ENCODE measurements at regions not wholly inside any gene's neighbourhood (a gene's known extent, or its start where the extent isn't known, plus 50 kb on each side); places are given as distances from the start of the nearest gene placed in this dataset.
"Not testable (repeated sequence)": the region's sequence is repeated elsewhere in the genome, so short reads cannot be mapped to it uniquely, and the experiment has no call there.

- DNase-seq (ENCODE audit: low read depth), result no peak
Measured at GRCh38 chr1:229152311-229152710, 118.6 kb upstream of the RAB4A start.

- no peak for DNase-seq (ENCODE audit: low read depth)
Measured at GRCh38 chr1:229153955-229154548, 116.9 kb upstream of the RAB4A start.

- DNase-seq (ENCODE audit: low read depth), result no peak
Measured at GRCh38 chr1:229154811-229155210, 116.1 kb upstream of the RAB4A start.

- DNase-seq (ENCODE audit: low read depth), result no peak
Measured at GRCh38 chr1:229155472-229155871, 115.4 kb upstream of the RAB4A start.

GRCh38 chr1:229156872-229157271 lies 114.0 kb upstream of the RAB4A start:
- peak; percentile 19 for DNase-seq (ENCODE audit: low read depth)

GRCh38 chr1:229157480-229157879 lies 113.4 kb upstream of the RAB4A start:
- DNase-seq (ENCODE audit: low read depth), result no peak

- DNase-seq (ENCODE audit: low read depth), result no peak
Measured at GRCh38 chr1:229158341-229158921, 112.5 kb upstream of the RAB4A start.

- no peak for DNase-seq (ENCODE audit: low read depth)
Measured at GRCh38 chr1:229158927-229159326, 112.0 kb upstream of the RAB4A start.

- DNase-seq (ENCODE audit: low read depth), result no peak
Measured at GRCh38 chr1:229159668-229160544, 111.0 kb upstream of the RAB4A start.

GRCh38 chr1:229161740-229162139 lies 109.2 kb upstream of the RAB4A start:
- no peak for DNase-seq (ENCODE audit: low read depth)

- no peak for DNase-seq (ENCODE audit: low read depth)
Measured at GRCh38 chr1:229162825-229163515, 107.9 kb upstream of the RAB4A start.

- DNase-seq (ENCODE audit: low read depth), result no peak
Measured at GRCh38 chr1:229164348-229164747, 106.6 kb upstream of the RAB4A start.

- DNase-seq (ENCODE audit: low read depth), result peak; percentile 12
Measured at GRCh38 chr1:229164836-229165735, 105.8 kb upstream of the RAB4A start.

- DNase-seq (ENCODE audit: low read depth), result no peak
Measured at GRCh38 chr1:229167318-229167717, 103.6 kb upstream of the RAB4A start.

- DNase-seq (ENCODE audit: low read depth), result no peak
Measured at GRCh38 chr1:229169399-229169798, 101.5 kb upstream of the RAB4A start.

- no peak for DNase-seq (ENCODE audit: low read depth)
Measured at GRCh38 chr1:229170274-229170673, 100.6 kb upstream of the RAB4A start.

- DNase-seq (ENCODE audit: low read depth), result no peak
Measured at GRCh38 chr1:229170778-229171505, 100.0 kb upstream of the RAB4A start.

- DNase-seq (ENCODE audit: low read depth), result no peak
Measured at GRCh38 chr1:229171934-229172333, 99.0 kb upstream of the RAB4A start.

GRCh38 chr1:229173491-229174476 lies 97.1 kb upstream of the RAB4A start:
- not testable (repeated sequence) for DNase-seq (ENCODE audit: low read depth)
